ENCODE measurements at regions not wholly inside any gene's neighbourhood (a gene's known extent, or its start where the extent isn't known, plus 50 kb on each side); places are given as distances from the start of the nearest gene placed in this dataset.

DNA sequence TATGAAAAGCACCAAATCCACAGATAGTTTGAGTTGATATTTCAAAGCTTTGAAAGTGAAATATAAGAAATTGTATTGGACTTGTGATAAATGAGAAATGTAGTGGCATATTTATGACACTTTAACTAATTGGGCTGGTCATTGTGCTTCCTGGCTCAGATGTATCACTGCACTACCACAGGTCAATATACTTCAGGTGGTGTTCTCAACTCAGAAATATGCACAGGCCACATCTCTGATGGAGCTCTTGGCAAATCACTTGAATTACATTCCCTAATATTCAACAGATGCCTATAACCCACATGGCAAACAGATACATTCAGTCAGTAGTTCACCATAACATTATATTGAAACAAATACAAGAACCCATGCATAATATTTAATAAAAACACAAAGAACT, 209.6 kb downstream of the LYPLAL1 start:
- H3K9ac ChIP-seq (ENCODE audit: low read length), result no peak overlapping the region
- no peak overlapping the region for H3K27ac ChIP-seq (ENCODE audit: low read depth, low read length)
- H3F3A ChIP-seq (ENCODE audit: insufficient read depth), result no peaks in the 10 kb centered on the region
- no peak overlapping the region for H3K4me3 ChIP-seq (ENCODE audit: insufficient read depth, low read length, poor library complexity, severe bottlenecking)
- H2AFZ ChIP-seq (ENCODE audit: low read depth, low read length, severe bottlenecking), result no peak overlapping the region
- H3K36me3 ChIP-seq (ENCODE audit: low read length), result no peaks in the 10 kb centered on the region
- TF ChIP-seq, protein P1, sequence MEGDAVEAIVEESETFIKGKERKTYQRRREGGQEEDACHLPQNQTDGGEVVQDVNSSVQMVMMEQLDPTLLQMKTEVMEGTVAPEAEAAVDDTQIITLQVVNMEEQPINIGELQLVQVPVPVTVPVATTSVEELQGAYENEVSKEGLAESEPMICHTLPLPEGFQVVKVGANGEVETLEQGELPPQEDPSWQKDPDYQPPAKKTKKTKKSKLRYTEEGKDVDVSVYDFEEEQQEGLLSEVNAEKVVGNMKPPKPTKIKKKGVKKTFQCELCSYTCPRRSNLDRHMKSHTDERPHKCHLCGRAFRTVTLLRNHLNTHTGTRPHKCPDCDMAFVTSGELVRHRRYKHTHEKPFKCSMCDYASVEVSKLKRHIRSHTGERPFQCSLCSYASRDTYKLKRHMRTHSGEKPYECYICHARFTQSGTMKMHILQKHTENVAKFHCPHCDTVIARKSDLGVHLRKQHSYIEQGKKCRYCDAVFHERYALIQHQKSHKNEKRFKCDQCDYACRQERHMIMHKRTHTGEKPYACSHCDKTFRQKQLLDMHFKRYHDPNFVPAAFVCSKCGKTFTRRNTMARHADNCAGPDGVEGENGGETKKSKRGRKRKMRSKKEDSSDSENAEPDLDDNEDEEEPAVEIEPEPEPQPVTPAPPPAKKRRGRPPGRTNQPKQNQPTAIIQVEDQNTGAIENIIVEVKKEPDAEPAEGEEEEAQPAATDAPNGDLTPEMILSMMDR (IDR thresholded peaks at IDR 0.05; ENCODE audit: insufficient read depth, low read length, poor library complexity, severe bottlenecking), result no peak
- no peak for TF ChIP-seq EZH2phosphoT487 (conservative IDR thresholded peaks at IDR 0.05; ENCODE audit: low read length)
- no peaks in the 10 kb centered on the region for H3K79me2 ChIP-seq (ENCODE audit: insufficient read depth, low read length)
- no peaks in the 10 kb centered on the region for H3K27me3 ChIP-seq (ENCODE audit: low read length)
- H3K4me2 ChIP-seq (ENCODE audit: low read depth, low read length, poor library complexity, severe bottlenecking), result no peak overlapping the region
- no peaks in the 10 kb centered on the region for H4K20me1 ChIP-seq (ENCODE audit: low read depth, low read length)
- no peaks in the 10 kb centered on the region for H3K9me2 ChIP-seq (replicated peaks; ENCODE audit: insufficient read depth, low read length)
- no peaks in the 10 kb centered on the region for H3K9me3 ChIP-seq (ENCODE audit: insufficient read depth, low read length)

- H3K27ac ChIP-seq (ENCODE audit: low read depth, low read length), result no peak overlapping the region
- H4K20me1 ChIP-seq (ENCODE audit: low read depth, low read length), result no peaks in the 10 kb centered on the region
- no peaks in the 10 kb centered on the region for H3F3A ChIP-seq (ENCODE audit: insufficient read depth)
- H3K4me3 ChIP-seq (ENCODE audit: insufficient read depth, low read length, poor library complexity, severe bottlenecking), result no peak overlapping the region
- no peak overlapping the region for H3K9ac ChIP-seq (ENCODE audit: low read length)
- H3K9me2 ChIP-seq (replicated peaks; ENCODE audit: insufficient read depth, low read length), result no peaks in the 10 kb centered on the region
- H3K36me3 ChIP-seq (ENCODE audit: low read length), result no peaks in the 10 kb centered on the region
- H3K79me2 ChIP-seq (ENCODE audit: insufficient read depth, low read length), result no peaks in the 10 kb centered on the region
- H3K4me2 ChIP-seq (ENCODE audit: low read depth, low read length, poor library complexity, severe bottlenecking), result no peak overlapping the region
- no peak overlapping the region for H2AFZ ChIP-seq (ENCODE audit: low read depth, low read length, severe bottlenecking)
- TF ChIP-seq, protein P1 (IDR thresholded peaks at IDR 0.05; ENCODE audit: insufficient read depth, low read length, poor library complexity, severe bottlenecking), result no peak
- TF ChIP-seq EZH2phosphoT487 (conservative IDR thresholded peaks at IDR 0.05; ENCODE audit: low read length), result no peak
- no peaks in the 10 kb centered on the region for H3K27me3 ChIP-seq (ENCODE audit: low read length)
- H3K9me3 ChIP-seq (ENCODE audit: insufficient read depth, low read length), result no peaks in the 10 kb centered on the region
Measured at GRCh38 chr1:219381396-219381795, 207.7 kb downstream of the LYPLAL1 start.

- no peak for TF ChIP-seq EZH2phosphoT487 (conservative IDR thresholded peaks at IDR 0.05; ENCODE audit: low read length)
- TF ChIP-seq, protein P1 (IDR thresholded peaks at IDR 0.05; ENCODE audit: insufficient read depth, low read length, poor library complexity, severe bottlenecking), result no peak
- Histone ChIP-seq H3K27ac (ENCODE audit: low read depth, low read length) (no peak overlapping the region), H3K4me3 (ENCODE audit: insufficient read depth, low read length, poor library complexity, severe bottlenecking) (no peak overlapping the region), H3K9me3 (ENCODE audit: insufficient read depth, low read length) (no peaks in the 10 kb centered on the region), H3K27me3 (ENCODE audit: low read length) (no peaks in the 10 kb centered on the region), H3K79me2 (ENCODE audit: insufficient read depth, low read length) (no peaks in the 10 kb centered on the region), H3F3A (ENCODE audit: insufficient read depth) (no peaks in the 10 kb centered on the region), H3K36me3 (ENCODE audit: low read length) (no peaks in the 10 kb centered on the region), H2AFZ (ENCODE audit: low read depth, low read length, severe bottlenecking) (no peak overlapping the region), H3K9me2 (replicated peaks; ENCODE audit: insufficient read depth, low read length) (no peaks in the 10 kb centered on the region), H3K9ac (ENCODE audit: low read length) (no peak overlapping the region), H3K4me2 (ENCODE audit: low read depth, low read length, poor library complexity, severe bottlenecking) (no peak overlapping the region), H4K20me1 (ENCODE audit: low read depth, low read length) (no peaks in the 10 kb centered on the region)
Measured at GRCh38 chr1:219380463-219380862, 206.8 kb downstream of the LYPLAL1 start.
